ENCODE measurements at regions not wholly inside any gene's neighbourhood (a gene's known extent, or its start where the extent isn't known, plus 50 kb on each side); places are given as distances from the start of the nearest gene placed in this dataset.

DNA sequence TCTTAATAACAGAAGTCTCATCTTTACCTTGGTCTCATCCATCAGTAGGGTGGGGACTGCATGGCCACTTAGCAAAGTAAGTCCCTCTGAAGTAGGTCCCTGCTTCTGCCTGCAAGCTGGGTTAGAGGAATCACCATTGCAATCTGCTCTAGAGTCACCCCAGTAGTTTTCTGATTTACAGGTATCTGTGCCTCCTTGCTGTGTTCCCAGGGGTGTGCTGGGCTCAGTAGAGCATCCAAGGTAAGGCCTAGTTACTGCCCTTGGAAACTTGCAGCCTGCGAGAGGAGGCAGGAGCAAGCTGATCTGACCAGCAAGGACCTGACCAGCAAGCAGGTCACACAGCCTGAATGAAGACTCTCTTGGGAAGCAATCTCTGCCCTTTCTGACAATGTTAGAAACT lies 160.8 kb upstream of the GSC start (continued):
- TF ChIP-seq, protein P1, sequence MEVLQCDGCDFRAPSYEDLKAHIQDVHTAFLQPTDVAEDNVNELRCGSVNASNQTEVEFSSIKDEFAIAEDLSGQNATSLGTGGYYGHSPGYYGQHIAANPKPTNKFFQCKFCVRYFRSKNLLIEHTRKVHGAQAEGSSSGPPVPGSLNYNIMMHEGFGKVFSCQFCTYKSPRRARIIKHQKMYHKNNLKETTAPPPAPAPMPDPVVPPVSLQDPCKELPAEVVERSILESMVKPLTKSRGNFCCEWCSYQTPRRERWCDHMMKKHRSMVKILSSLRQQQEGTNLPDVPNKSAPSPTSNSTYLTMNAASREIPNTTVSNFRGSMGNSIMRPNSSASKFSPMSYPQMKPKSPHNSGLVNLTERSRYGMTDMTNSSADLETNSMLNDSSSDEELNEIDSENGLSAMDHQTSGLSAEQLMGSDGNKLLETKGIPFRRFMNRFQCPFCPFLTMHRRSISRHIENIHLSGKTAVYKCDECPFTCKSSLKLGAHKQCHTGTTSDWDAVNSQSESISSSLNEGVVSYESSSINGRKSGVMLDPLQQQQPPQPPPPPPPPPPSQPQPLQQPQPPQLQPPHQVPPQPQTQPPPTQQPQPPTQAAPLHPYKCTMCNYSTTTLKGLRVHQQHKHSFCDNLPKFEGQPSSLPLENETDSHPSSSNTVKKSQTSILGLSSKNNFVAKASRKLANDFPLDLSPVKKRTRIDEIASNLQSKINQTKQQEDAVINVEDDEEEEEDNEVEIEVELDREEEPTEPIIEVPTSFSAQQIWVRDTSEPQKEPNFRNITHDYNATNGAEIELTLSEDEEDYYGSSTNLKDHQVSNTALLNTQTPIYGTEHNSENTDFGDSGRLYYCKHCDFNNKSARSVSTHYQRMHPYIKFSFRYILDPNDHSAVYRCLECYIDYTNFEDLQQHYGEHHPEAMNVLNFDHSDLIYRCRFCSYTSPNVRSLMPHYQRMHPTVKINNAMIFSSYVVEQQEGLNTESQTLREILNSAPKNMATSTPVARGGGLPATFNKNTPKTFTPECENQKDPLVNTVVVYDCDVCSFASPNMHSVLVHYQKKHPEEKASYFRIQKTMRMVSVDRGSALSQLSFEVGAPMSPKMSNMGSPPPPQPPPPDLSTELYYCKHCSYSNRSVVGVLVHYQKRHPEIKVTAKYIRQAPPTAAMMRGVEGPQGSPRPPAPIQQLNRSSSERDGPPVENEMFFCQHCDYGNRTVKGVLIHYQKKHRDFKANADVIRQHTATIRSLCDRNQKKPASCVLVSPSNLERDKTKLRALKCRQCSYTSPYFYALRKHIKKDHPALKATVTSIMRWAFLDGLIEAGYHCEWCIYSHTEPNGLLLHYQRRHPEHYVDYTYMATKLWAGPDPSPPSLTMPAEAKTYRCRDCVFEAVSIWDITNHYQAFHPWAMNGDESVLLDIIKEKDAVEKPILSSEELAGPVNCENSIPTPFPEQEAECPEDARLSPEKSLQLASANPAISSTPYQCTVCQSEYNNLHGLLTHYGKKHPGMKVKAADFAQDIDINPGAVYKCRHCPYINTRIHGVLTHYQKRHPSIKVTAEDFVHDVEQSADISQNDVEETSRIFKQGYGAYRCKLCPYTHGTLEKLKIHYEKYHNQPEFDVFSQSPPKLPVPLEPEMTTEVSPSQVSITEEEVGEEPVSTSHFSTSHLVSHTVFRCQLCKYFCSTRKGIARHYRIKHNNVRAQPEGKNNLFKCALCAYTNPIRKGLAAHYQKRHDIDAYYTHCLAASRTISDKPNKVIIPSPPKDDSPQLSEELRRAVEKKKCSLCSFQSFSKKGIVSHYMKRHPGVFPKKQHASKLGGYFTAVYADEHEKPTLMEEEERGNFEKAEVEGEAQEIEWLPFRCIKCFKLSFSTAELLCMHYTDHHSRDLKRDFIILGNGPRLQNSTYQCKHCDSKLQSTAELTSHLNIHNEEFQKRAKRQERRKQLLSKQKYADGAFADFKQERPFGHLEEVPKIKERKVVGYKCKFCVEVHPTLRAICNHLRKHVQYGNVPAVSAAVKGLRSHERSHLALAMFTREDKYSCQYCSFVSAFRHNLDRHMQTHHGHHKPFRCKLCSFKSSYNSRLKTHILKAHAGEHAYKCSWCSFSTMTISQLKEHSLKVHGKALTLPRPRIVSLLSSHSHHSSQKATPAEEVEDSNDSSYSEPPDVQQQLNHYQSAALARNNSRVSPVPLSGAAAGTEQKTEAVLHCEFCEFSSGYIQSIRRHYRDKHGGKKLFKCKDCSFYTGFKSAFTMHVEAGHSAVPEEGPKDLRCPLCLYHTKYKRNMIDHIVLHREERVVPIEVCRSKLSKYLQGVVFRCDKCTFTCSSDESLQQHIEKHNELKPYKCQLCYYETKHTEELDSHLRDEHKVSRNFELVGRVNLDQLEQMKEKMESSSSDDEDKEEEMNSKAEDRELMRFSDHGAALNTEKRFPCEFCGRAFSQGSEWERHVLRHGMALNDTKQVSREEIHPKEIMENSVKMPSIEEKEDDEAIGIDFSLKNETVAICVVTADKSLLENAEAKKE (CRISPR knock-in tag; IDR thresholded peaks at IDR 0.05) = no peak
- no peak for TF ChIP-seq NANOG (IDR thresholded peaks at IDR 0.05; ENCODE audit: borderline replicate concordance)
- TF ChIP-seq ZNF114 (CRISPR knock-in tag; IDR thresholded peaks at IDR 0.05) = no peak

DNA sequence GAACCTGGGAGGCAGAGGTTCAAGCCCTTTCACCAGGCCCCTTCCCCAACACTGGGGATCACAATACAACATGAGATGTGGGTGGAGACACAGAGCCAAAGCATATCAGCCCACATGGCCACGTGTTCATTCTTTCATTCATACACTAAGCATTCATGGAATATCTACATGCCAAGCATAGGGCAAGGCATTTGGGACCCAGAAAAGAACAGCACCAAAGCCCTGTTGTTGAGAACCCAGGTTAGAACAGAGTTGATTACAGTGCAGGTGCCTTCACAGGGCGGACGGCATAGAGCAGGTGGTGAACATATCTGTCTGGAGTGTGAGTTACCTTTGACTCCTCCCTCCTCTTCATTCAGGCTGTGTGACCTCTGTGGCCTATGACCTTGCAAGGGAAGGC lies 159.4 kb upstream of the GSC start:
- no peak overlapping the region for H3K4me3 Mint-ChIP-seq
- Histone ChIP-seq H4K20me1 (replicated peaks; ENCODE audit: insufficient read depth) (no peaks in the 10 kb centered on the region), H3K4me2 (no peak overlapping the region), H3K4me3 (no peak overlapping the region), H2AFZ (no peak overlapping the region), H3K9me2 (ENCODE audit: insufficient read depth) (no peaks in the 10 kb centered on the region), H3K36me3 (ENCODE audit: insufficient read depth) (no peaks in the 10 kb centered on the region), H3K27ac (ENCODE audit: low read depth) (no peak overlapping the region), H3K79me2 (replicated peaks; ENCODE audit: insufficient read depth) (no peaks in the 10 kb centered on the region), H3F3A (replicated peaks; ENCODE audit: low read depth) (no peaks in the 10 kb centered on the region), H3K27me3 (ENCODE audit: insufficient read depth) (no peaks in the 10 kb centered on the region), H3K4me1 (ENCODE audit: insufficient read depth) (no peaks in the 10 kb centered on the region)
- H3K27me3 Mint-ChIP-seq (ENCODE audit: insufficient read depth, low read depth, poor library complexity) = no peaks in the 10 kb centered on the region
- no peak overlapping the region for H3K27ac Mint-ChIP-seq
- H3K36me3 Mint-ChIP-seq (ENCODE audit: low read depth) = no peaks in the 10 kb centered on the region
- DNase-seq (ENCODE audit: low spot score) (no peak), ATAC-seq (no peak)
- H3K9me3 Mint-ChIP-seq = no peaks in the 10 kb centered on the region
- no peaks in the 10 kb centered on the region; the same call in 2 of the 3 replicates for H3K4me1 Mint-ChIP-seq
- TF ChIP-seq NANOG (IDR thresholded peaks at IDR 0.05; ENCODE audit: borderline replicate concordance) (no peak), CREB1 (CRISPR knock-in tag; IDR thresholded peaks at IDR 0.05; ENCODE audit: low read depth) (no peak), EZH2 (IDR thresholded peaks at IDR 0.05; ENCODE audit: low read depth, unreplicated experiment) (no peak)
- TF ChIP-seq, protein P2, sequence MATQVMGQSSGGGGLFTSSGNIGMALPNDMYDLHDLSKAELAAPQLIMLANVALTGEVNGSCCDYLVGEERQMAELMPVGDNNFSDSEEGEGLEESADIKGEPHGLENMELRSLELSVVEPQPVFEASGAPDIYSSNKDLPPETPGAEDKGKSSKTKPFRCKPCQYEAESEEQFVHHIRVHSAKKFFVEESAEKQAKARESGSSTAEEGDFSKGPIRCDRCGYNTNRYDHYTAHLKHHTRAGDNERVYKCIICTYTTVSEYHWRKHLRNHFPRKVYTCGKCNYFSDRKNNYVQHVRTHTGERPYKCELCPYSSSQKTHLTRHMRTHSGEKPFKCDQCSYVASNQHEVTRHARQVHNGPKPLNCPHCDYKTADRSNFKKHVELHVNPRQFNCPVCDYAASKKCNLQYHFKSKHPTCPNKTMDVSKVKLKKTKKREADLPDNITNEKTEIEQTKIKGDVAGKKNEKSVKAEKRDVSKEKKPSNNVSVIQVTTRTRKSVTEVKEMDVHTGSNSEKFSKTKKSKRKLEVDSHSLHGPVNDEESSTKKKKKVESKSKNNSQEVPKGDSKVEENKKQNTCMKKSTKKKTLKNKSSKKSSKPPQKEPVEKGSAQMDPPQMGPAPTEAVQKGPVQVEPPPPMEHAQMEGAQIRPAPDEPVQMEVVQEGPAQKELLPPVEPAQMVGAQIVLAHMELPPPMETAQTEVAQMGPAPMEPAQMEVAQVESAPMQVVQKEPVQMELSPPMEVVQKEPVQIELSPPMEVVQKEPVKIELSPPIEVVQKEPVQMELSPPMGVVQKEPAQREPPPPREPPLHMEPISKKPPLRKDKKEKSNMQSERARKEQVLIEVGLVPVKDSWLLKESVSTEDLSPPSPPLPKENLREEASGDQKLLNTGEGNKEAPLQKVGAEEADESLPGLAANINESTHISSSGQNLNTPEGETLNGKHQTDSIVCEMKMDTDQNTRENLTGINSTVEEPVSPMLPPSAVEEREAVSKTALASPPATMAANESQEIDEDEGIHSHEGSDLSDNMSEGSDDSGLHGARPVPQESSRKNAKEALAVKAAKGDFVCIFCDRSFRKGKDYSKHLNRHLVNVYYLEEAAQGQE (IDR thresholded peaks at IDR 0.05; ENCODE audit: unreplicated experiment) = no peak
- TF ChIP-seq, protein P3, sequence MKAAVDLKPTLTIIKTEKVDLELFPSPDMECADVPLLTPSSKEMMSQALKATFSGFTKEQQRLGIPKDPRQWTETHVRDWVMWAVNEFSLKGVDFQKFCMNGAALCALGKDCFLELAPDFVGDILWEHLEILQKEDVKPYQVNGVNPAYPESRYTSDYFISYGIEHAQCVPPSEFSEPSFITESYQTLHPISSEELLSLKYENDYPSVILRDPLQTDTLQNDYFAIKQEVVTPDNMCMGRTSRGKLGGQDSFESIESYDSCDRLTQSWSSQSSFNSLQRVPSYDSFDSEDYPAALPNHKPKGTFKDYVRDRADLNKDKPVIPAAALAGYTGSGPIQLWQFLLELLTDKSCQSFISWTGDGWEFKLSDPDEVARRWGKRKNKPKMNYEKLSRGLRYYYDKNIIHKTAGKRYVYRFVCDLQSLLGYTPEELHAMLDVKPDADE (IDR thresholded peaks at IDR 0.05) = no peak
